Neural progenitor cell (in vitro differentiated cells): ENCODE measurements at regions not wholly inside any gene's neighbourhood (a gene's known extent, or its start where the extent isn't known, plus 50 kb on each side); places are given as distances from the start of the nearest gene placed in this dataset.

ENCODE experiments used
- CTCF ChIP-seq: fragments of 200-600 bp; sonication (generic); IDR thresholded peaks from 2 replicates; pipeline ENCODE4 v1.5.1; 2017; ENCODE audit warnings: antibody characterized with exemption, mild to moderate bottlenecking
- EZH2 ChIP-seq: fragments of 200-600 bp; sonication (generic); IDR thresholded peaks from 2 replicates; pipeline ENCODE4 v1.6.1; 2017; ENCODE audit warnings: antibody characterized with exemption, mild to moderate bottlenecking, moderate library complexity

GRCh38 chr1:229221106-229222019, 49.5 kb upstream of the RAB4A start:
- no peak for TF ChIP-seq CTCF
- no peak for TF ChIP-seq EZH2
